HG03575 (cell line): ENCODE measurements at regions not wholly inside any gene's neighbourhood (a gene's known extent, or its start where the extent isn't known, plus 50 kb on each side); places are given as distances from the start of the nearest gene placed in this dataset.

Source experiments
- ATAC-seq: cut with Tn5 transposase; IDR thresholded peaks from one replicate; pipeline ENCODE4 v1.9.1; 2021; ENCODE audit not compliant: unreplicated experiment, insufficient number of reproducible peaks, low FRiP score; ENCODE audit errors: extremely low read depth

- ATAC-seq = no peak
Measured at GRCh38 chrX:43525901-43526610, 130.0 kb upstream of the MAOA start.

GRCh38 chrX:43526878-43527277 lies 129.2 kb upstream of the MAOA start:
- no peak for ATAC-seq

DNA sequence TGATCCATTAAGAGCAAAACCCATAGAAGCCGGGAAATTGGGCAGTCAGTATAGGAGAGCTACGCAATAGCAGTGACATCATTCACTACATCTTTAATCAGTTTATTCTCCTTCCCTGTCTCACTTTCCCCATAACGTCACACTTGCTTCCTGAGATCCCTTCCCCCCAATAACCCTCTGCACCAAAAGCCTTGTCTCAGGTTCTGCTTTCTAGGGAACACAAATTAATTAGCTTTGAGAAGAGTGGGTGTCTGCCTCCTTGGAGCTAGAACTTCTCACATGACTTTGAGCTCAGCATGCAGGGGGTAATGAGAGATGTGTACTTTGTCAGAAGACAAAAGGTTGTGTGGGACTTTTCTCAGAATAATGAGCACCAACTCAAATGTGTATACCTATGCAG lies 128.3 kb upstream of the MAOA start:
- no peak for ATAC-seq

DNA sequence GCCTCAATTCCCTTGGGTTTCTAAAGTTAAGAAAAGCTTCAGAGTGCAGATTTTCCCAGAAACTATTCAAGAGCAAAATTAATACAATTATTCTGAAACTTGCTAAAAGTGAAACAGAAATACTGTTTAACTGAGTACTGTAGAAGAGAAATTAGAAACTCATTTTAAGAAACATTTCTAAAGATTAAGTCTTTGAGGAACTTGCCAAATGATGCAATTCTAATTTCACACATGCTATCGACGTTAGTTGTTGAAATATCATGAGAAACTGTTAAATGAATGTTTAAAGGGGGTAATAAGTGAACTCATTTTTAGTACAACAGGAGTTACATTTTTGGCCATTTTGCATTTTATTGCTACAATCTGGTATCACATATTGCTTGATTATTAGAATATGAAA lies 125.3 kb upstream of the MAOA start:
- no peak for ATAC-seq

DNA sequence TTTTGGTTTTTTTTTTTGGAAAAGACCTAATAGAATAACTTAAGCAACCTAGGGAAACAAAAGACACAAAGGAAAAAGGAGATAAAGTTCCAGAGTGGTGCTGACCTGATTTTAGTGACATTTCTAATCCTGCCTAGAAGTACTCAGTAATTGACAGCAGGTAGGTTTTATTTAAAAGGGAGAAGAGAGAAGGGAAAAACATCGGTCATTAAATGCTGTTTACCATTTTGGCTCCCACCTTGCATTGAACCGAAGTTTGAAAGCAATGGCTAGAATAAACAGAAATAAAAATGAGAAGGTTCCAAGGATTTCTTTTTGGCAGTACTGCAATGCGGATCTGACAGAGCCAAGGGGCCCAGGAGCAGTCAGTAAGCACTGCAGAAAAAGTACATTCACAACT lies 115.8 kb upstream of the MAOA start:
- ATAC-seq = no peak

DNA sequence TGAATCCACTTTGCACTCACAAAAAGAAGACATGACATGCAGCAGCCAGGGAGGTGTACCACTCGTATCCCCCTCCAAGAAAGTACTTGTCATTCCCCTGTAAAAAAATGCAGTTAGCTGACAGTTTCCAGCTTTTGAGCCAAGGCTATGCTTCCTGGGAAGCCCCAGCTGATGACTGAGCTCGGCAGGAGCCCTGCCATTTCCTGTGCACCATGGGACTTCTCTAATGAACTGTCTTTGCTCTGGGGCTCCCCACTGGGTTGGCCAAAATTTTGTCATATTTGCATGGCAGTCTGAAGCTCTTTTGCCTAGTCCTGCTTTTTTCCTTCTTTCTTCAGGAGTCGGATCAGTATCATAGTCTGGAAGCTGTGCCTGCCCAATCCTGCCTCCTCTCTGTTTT lies 104.5 kb upstream of the MAOA start:
- no peak for ATAC-seq

DNA sequence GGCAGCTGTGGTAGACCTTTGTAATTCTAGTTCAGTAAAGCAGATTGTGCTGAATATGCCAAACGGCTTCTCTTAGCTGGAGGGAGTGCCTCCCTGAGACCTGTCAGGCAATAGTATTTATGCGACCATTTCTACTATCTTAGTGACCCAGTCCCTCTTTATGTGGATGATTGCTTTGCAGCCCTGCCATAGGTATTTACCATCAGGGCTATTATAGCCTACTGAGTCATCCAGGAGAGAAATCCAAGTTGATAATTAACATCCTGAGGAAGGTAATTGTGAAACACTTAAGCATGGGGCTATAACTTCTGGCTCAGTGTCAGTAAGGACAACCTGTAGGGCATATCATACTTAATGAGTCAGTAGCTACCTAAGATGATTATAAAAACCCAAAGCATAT lies 103.9 kb upstream of the MAOA start:
- no peak for ATAC-seq

- no peak for ATAC-seq
Measured at GRCh38 chrX:43552703-43553102, 103.4 kb upstream of the MAOA start.

- ATAC-seq = no peak
Measured at GRCh38 chrX:43553257-43553656, 102.8 kb upstream of the MAOA start.

DNA sequence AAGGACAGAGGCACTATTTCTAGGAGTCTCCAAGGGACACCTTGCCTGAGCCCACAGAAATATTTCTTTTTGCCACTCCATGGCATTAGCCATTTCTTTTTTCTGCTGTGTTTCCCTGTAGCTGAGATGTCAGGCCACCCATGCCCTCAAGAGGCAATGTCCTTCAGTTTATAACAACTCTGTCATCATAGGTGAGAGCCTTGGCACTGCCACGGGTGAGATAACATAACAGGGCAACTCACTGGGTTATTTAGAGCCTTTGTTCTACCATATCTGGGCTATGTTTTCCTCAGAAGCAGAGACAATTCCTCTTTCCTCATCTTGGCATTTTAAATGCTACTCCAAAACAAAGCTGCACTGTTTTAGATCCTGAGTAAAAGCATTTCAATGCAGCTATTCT lies 99.9 kb upstream of the MAOA start:
- no peak for ATAC-seq

- no peak for ATAC-seq
Measured at GRCh38 chrX:43557792-43558191, 98.3 kb upstream of the MAOA start.

GRCh38 chrX:43559644-43560043 lies 96.5 kb upstream of the MAOA start:
- no peak for ATAC-seq

DNA sequence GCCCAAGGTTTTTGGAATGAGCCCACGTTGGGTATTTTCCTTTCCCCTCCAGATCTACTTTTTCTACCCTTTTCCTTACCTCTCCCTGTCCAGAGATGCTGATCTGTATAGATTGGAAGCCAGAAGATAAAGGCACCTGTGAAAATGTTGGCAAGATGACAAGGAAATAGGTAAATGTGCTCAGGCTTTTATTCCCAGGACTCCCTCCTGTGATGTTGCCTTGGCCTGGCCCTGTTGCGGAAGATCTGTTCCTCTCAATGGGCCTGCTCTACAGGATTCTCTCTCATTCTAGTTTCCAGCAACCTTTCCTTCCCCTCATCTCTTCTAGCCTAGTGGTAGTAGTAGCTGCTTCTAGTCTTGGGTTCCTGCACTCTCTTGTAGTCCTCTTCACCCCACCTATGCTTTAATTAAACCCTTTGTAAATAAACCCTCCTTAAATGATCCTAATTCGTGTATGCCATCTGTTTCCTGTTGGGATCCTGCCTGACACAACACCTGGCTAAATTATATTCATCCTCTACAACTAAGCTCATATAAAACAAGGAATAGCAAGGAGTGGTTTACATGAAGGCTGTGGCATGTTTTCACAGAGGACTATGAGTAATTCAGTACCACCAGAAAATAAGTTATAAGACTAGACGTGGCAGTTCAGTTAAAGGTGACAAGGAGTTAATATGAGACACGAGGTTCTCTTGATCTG lies 95.7 kb upstream of the MAOA start:
- ATAC-seq = no peak

GRCh38 chrX:43562372-43562771 lies 93.7 kb upstream of the MAOA start:
- ATAC-seq = no peak

DNA sequence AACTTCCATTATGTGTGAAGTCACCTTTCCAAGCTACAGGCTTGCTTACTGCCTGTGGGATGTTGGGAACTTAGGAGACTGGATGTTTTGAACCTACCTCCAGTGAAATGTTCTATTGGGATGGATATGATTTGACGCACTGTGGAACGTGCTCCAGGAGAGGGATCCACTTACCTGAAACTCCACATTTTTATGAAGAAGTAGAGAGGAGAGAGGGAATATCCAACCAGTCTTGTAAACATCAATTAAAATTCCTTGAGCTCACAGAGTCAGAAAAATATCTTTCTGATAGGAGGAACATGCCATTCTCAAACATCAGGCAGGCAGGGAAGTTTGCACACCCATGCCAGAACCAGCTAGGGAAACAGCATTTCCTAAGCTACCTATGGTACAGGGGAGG lies 91.1 kb upstream of the MAOA start:
- no peak for ATAC-seq

DNA sequence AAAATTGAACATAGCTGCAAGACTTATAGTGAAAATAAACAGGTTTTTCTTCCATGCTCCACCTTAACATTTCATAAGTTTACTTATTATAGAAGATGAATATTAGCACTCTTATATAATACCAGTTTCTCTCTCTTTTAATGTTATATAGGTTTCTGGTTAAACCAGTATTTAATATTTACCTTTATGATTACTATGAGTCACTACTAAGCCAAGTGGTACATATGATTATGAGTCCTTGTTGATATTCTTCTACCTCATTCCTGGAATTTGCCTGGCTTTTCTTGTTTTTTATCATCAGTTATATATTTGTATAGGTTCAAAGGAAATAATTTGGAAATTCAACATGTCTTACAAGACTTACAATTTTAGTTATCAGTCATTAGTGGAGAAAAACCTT lies 89.9 kb upstream of the MAOA start:
- ATAC-seq = no peak

GRCh38 chrX:43573441-43574015 lies 82.6 kb upstream of the MAOA start:
- no peak for ATAC-seq

DNA sequence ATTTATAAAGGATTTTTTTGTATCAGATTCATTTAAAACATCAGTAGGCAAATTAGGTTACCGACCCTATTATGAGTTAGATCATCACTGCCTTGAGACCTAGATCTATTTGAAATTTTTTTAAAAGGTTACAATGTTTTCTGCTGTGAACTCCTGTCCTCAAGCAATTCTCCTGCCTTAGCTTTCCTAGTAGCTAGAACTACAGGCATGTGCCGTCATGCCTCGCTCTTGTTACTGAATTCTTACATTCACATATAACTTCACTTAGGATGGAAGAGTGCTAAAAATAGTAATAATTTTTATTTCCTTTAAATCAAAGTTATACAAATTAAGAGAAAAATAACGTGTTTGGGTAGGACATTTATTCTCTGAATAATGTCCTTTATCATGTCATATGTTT lies 75.5 kb upstream of the MAOA start:
- ATAC-seq = no peak

DNA sequence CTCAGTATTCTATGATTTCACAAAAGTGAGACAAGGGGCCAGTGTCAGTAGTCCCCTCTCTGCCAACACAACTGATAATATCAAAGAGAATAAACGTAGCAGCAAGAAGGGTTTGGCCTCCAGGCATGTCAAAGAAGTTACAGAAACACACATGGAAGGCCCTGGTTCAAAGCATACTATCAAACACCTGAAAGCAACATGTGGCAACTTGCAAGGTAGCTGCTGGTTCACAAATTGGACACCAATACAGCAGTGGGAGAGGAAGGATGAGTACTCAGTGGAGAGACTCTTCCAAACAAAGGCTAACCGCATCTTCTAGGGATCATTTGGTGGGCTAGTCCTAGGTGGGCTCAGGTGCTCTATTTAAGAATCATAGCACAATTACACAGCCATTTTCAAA lies 74.9 kb upstream of the MAOA start:
- no peak for ATAC-seq

DNA sequence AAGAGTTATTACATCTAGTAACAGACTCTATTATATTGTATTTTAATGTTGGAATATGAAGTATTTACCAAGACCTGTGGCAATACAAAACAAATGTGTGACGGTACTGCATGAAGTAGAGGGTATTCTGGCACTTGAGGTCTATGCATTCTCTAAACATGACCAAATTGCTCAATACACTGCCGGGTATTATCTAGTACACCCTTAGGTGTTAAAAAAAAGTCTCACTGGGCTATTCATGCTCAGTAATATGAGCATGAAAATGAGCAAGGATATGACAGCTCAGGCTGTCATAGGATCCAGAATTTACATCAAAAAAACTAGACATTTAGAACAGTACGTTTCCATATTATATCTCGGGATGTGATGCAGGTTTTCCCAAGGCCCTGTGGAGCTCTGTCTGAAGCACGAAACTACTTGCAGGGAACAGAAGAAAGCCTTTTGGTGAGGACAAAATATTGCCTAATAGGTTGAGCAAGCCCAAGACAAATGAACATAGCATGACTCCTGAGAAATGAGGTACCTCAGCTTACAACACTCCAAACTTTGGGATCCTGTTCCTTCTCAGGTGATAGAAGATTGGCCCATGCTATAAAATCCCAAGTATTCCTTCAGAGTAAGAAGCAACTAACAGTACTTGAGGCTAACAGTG lies 74.1 kb upstream of the MAOA start:
- ATAC-seq = no peak
